Neural progenitor cell (in vitro differentiated cells): ENCODE measurements at regions not wholly inside any gene's neighbourhood (a gene's known extent, or its start where the extent isn't known, plus 50 kb on each side); places are given as distances from the start of the nearest gene placed in this dataset.

ENCODE experiments used
- DNase-seq: peaks from one replicate; pipeline ENCODE4 v3.0.0-alpha.2; 2016; ENCODE audit warnings: low spot score
- H2AFZ ChIP-seq: fragments of 200-600 bp; sonication (generic); replicated peaks from 2 replicates; pipeline ENCODE4 v1.6.1; 2016; ENCODE audit warnings: antibody characterized with exemption
- H3F3A ChIP-seq: fragments of 200-600 bp; sonication (generic); 2 replicates; pipeline ENCODE4 v1.6.1; 2016; ENCODE audit warnings: antibody characterized with exemption, low read depth
- H3K27ac ChIP-seq: fragments of 200-600 bp; sonication (generic); 2 replicates; pipeline ENCODE4 v1.5.1; 2016; ENCODE audit warnings: mild to moderate bottlenecking
- H3K27me3 ChIP-seq: fragments of 200-600 bp; sonication (generic); 2 replicates; pipeline ENCODE4 v1.6.1; 2016; ENCODE audit warnings: mild to moderate bottlenecking, moderate library complexity
- H3K36me3 ChIP-seq: fragments of 200-600 bp; sonication (generic); 2 replicates; pipeline ENCODE4 v1.5.1; 2016
- H3K4me1 ChIP-seq: fragments of 200-600 bp; sonication (generic); 2 replicates; pipeline ENCODE4 v1.6.1; 2016; ENCODE audit warnings: mixed run types
- H3K4me2 ChIP-seq: fragments of 200-600 bp; sonication (generic); 2 replicates; pipeline ENCODE4 v1.6.1; 2016
- H3K4me3 ChIP-seq: fragments of 200-600 bp; sonication (generic); 2 replicates; pipeline ENCODE4 v1.5.1; 2016
- H3K79me2 ChIP-seq: fragments of 200-600 bp; sonication (generic); 2 replicates; pipeline ENCODE4 v1.6.1; 2016; ENCODE audit warnings: low read depth
- H3K9ac ChIP-seq: fragments of 200-600 bp; sonication (generic); 2 replicates; pipeline ENCODE4 v1.6.1; 2016
- H3K9me3 ChIP-seq: fragments of 200-600 bp; sonication (generic); 2 replicates; pipeline ENCODE4 v1.5.1; 2016; ENCODE audit warnings: low read depth
- H4K20me1 ChIP-seq: fragments of 200-600 bp; sonication (generic); 2 replicates; pipeline ENCODE4 v1.6.1; 2016; ENCODE audit warnings: low read depth
- H3K27ac Mint-ChIP-seq: 3 replicates; pipeline ENCODE4 v1.8.0; 2021; ENCODE audit warnings: mixed read lengths
- H3K27me3 Mint-ChIP-seq: 2 replicates; pipeline ENCODE4 v1.8.0; 2022; ENCODE audit warnings: low read depth, mild to moderate bottlenecking, inconsistent platforms, moderate library complexity, mixed read lengths; ENCODE audit not compliant: insufficient read depth
- H3K36me3 Mint-ChIP-seq: 3 replicates; pipeline ENCODE4 v1.8.0; 2021; ENCODE audit warnings: mixed read lengths
- H3K4me1 Mint-ChIP-seq: 3 replicates; pipeline ENCODE4 v1.8.0; 2021; ENCODE audit warnings: mixed read lengths
- H3K4me3 Mint-ChIP-seq: 3 replicates; pipeline ENCODE4 v1.8.0; 2021; ENCODE audit warnings: mild to moderate bottlenecking, moderate library complexity, mixed read lengths
- H3K9me3 Mint-ChIP-seq: 3 replicates; pipeline ENCODE4 v1.8.0; 2020; ENCODE audit warnings: mixed read lengths
- CTCF ChIP-seq: fragments of 200-600 bp; sonication (generic); IDR thresholded peaks from 2 replicates; pipeline ENCODE4 v1.5.1; 2017; ENCODE audit warnings: antibody characterized with exemption, mild to moderate bottlenecking
- EZH2 ChIP-seq: fragments of 200-600 bp; sonication (generic); IDR thresholded peaks from 2 replicates; pipeline ENCODE4 v1.6.1; 2017; ENCODE audit warnings: antibody characterized with exemption, mild to moderate bottlenecking, moderate library complexity
- EZH2phosphoT487 ChIP-seq: fragments of 200-600 bp; sonication (generic); IDR thresholded peaks from 2 replicates; pipeline ENCODE4 v1.6.1; 2017; ENCODE audit warnings: antibody characterized with exemption

- Mint-ChIP-seq H3K4me3 (no peak overlapping the region), H3K4me1 (peaks cover 83% of the 10 kb centered on the region), H3K27ac (peak overlapping the region; percentile 15), H3K27me3 (peaks cover 4% of the 10 kb centered on the region), H3K36me3 (peaks cover 9% of the 10 kb centered on the region), H3K9me3 (peaks cover 8% of the 10 kb centered on the region)
- DNase-seq = no peak
- no peaks in the 10 kb centered on the region for H3K79me2 ChIP-seq
- H3K9me3 ChIP-seq = no peaks in the 10 kb centered on the region
- no peak overlapping the region for H3K27ac ChIP-seq
- H3F3A ChIP-seq = peaks cover 16% of the 10 kb centered on the region
- H3K9ac ChIP-seq = no peak overlapping the region
- no peak overlapping the region for H3K4me3 ChIP-seq
- no peak overlapping the region for H3K4me2 ChIP-seq
- no peaks in the 10 kb centered on the region for H3K27me3 ChIP-seq
- H4K20me1 ChIP-seq = no peaks in the 10 kb centered on the region
- TF ChIP-seq EZH2 (no peak), CTCF (no peak), EZH2phosphoT487 (no peak)
- H3K36me3 ChIP-seq = no peaks in the 10 kb centered on the region
- H2AFZ ChIP-seq = no peak overlapping the region
- H3K4me1 ChIP-seq = peaks cover 62% of the 10 kb centered on the region
These were observed 70.5 kb upstream of the SPATA13 start for GRCh38 chr13:24090049-24090448.

DNA sequence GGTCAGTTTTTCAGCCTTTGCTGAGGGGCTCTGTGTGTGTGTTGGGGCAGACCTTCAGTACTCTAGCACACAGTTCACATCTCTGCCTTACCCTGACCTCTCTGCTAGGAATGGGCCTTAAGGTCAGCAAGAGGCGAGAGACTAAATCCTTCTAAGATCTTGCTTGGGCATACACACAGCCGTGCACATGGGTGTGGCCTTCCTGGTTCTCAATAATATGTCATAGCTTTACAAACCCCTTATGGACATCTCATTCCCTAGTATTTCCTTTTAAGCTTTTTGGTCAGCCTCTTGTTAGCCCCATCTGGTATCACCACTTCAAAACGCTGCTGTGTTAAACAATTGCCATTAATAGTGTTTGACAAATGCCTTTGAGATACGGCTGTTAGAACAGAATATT is 69.4 kb upstream of the SPATA13 start:
- H3K4me1 Mint-ChIP-seq = peaks cover 72% of the 10 kb centered on the region
- Histone ChIP-seq H3K9ac (no peak overlapping the region), H3K36me3 (no peaks in the 10 kb centered on the region), H3K79me2 (no peaks in the 10 kb centered on the region), H3K4me1 (peaks cover 52% of the 10 kb centered on the region), H3K27me3 (no peaks in the 10 kb centered on the region), H3K27ac (no peak overlapping the region), H3K9me3 (no peaks in the 10 kb centered on the region), H3K4me3 (no peak overlapping the region), H2AFZ (no peak overlapping the region), H3K4me2 (no peak overlapping the region), H4K20me1 (no peaks in the 10 kb centered on the region), H3F3A (peaks cover 16% of the 10 kb centered on the region)
- no peak for DNase-seq
- peak overlapping the region; percentile 14 for H3K27ac Mint-ChIP-seq
- no peak overlapping the region for H3K4me3 Mint-ChIP-seq
- H3K27me3 Mint-ChIP-seq = peaks cover 4% of the 10 kb centered on the region
- no peak for TF ChIP-seq EZH2
- TF ChIP-seq CTCF = no peak
- TF ChIP-seq EZH2phosphoT487 = no peak
- peaks cover 11% of the 10 kb centered on the region for H3K36me3 Mint-ChIP-seq
- peaks cover 12% of the 10 kb centered on the region for H3K9me3 Mint-ChIP-seq

GRCh38 chr13:24092108-24092507 is 68.4 kb upstream of the SPATA13 start:
- H3K4me3 Mint-ChIP-seq = no peak overlapping the region

More at GRCh38 chr13:24092108-24092507, 68.4 kb upstream of the SPATA13 start:
- no peak for TF ChIP-seq CTCF
- TF ChIP-seq EZH2phosphoT487 = no peak
- no peak for TF ChIP-seq EZH2
- Histone ChIP-seq H2AFZ (no peak overlapping the region), H3K4me3 (no peak overlapping the region), H3F3A (peaks cover 16% of the 10 kb centered on the region), H3K9me3 (no peaks in the 10 kb centered on the region), H3K4me1 (peaks cover 47% of the 10 kb centered on the region), H3K27ac (peak overlapping the region; percentile 72), H3K9ac (no peak overlapping the region), H3K27me3 (no peaks in the 10 kb centered on the region), H3K36me3 (no peaks in the 10 kb centered on the region), H3K4me2 (peak overlapping the region; percentile 36), H3K79me2 (no peaks in the 10 kb centered on the region), H4K20me1 (no peaks in the 10 kb centered on the region)
- peaks cover 70% of the 10 kb centered on the region for H3K4me1 Mint-ChIP-seq
- peaks cover 15% of the 10 kb centered on the region for H3K36me3 Mint-ChIP-seq
- DNase-seq = no peak
- H3K9me3 Mint-ChIP-seq = peaks cover 20% of the 10 kb centered on the region
- no peaks in the 10 kb centered on the region for H3K27me3 Mint-ChIP-seq
- peak overlapping the region; percentile 26 for H3K27ac Mint-ChIP-seq
